ENCODE measurements at regions not wholly inside any gene's neighbourhood (a gene's known extent, or its start where the extent isn't known, plus 50 kb on each side); places are given as distances from the start of the nearest gene placed in this dataset.
"Not testable (repeated sequence)": the region's sequence is repeated elsewhere in the genome, so short reads cannot be mapped to it uniquely, and the experiment has no call there.

DNA sequence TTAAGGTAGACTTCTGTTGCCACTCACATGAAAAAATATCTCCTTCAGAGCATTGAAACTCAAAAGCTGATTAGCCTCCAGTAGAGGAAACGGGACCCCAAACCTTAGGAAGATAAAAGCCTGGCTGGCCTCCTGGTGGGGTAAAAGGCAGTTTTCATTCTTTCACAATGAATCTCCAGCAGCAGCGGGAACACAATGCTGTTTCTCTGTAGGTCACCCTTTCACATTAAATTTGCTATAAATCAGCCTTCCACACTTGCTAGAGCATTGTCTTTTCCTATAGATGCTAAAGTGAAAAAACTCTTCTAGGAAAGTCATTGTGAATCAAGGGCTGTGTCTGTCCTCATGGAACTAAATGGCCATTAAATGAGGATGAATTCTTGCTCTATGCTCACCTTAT, 207.3 kb upstream of the MAGEB2 start:
- DNase-seq (ENCODE audit: extremely low spot score, insufficient read length, low read depth), result no peak
- FAIRE-seq, result no peak

DNA sequence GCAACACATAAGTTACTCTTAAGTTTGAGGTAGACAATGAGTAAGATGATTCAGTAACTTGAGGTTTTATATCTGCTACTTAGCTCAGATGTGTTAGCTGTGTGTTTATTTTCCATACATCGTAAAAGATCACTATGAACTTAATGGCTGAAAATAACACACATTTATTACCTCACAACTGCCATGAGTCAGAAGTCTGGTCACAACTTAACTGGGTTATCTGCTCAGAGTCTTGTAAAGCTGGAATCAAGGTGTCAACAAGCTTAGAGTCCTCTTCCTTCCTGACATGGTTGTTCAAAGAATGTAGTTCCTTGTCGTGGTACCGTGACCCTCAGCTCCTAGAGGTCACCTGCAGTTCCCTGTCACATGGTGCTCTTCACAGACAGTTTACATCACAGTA, 204.9 kb upstream of the MAGEB2 start:
- FAIRE-seq (no peak), DNase-seq (ENCODE audit: extremely low spot score, insufficient read length, low read depth) (no peak)

DNA sequence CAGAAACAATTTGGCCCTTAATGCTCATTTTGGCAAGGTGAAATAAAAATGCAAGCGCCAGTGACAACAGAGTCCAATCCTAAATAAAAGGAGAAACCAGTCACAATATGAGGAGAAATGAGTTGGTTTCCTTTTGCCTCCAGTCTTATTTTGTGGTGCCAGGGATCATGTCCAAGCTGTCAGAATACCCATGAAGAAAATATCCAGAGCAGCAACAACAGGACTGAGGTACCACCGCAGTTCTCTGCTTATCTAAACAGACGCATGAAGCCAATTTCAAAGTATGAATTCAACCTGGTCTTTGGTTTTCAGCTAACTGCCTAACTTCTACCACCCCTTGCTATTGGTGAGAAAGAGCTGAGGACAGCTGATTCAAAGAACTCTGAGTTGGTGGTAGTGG, 199.9 kb upstream of the MAGEB2 start:
- FAIRE-seq, result no peak
- DNase-seq (ENCODE audit: extremely low spot score, insufficient read length, low read depth), result no peak

DNA sequence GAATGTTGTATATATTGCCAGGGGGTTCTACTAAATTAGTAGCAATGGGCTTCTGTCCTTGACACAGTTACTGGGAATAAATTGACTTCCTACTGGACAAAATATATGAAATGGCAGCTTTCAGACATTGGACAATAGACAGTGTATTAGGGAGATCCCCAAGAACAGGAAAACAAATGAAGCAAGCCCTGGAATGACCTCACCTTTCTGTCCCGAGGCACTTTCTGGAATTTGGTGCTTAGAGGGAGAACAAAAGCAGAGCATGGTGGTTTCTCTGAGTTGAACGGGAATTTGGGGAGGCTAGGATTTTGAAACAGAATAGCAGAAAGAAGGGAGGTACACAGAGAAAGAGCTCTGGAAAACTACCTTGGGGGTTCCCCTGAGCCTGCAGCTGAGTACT, 187.7 kb upstream of the MAGEB2 start:
- FAIRE-seq, result no peak
- DNase-seq (ENCODE audit: extremely low spot score, insufficient read length, low read depth), result no peak

DNA sequence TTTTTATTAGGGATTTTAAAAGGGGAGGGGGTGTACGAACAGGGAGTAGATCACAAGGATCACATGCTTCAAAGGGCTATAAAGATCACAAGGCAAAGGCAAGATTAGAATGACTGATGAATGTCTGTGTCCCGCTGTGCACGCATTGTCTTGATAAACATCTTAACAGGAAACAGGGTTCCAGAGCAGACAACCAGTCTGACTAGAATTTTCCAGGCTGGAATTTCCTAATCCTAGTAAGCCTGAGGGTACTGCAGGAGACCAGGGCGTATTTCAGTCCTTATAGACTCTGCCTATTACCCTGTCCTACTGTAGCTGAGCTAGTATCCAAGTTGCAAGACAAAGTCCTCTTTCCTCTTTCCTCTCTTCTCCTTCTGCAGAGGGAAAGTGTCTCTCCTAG, 179.0 kb upstream of the MAGEB2 start:
- not testable (repeated sequence) for DNase-seq (ENCODE audit: extremely low spot score, insufficient read length, low read depth); FAIRE-seq

DNA sequence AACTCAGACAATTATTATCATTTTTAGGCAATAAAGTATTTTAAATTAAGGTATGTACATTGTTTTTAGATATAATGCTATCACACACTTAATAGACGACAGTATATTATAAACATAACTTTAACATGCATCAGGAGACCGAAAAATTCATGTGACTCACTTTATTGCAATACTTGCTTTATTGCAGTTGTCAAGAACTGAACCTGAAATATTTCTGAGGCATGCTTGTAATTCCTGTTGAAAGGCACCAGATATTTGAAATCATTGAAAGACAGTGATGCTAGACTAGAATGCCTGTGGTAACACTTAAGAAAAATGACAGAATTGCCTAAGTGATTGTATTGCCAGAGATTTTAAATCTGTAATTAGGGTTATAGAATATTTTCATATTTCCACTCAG, 175.6 kb upstream of the MAGEB2 start:
- DNase-seq (ENCODE audit: extremely low spot score, insufficient read length, low read depth) (no peak), FAIRE-seq (no peak)

DNA sequence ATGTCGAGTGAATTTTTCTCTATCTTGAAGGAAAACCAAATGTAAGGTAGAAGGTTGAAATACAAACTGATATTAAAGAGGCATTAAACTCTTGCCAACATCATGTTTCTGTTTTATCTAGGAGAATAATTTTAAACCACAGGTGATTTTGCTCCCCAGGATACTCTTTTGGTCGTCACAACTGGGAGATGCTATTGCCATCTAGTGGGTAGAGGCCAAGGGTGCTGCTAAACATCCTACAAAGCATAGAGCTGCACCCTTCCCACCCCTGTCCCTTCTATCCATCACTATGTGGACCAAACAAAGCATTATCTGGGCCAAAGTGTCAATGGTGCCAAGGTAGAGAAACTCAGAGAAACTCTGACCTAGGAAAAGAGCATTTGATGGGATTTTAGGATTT, 154.6 kb upstream of the MAGEB2 start:
- peak; percentile 80 for FAIRE-seq
- no peak for DNase-seq (ENCODE audit: extremely low spot score, insufficient read length, low read depth)

DNA sequence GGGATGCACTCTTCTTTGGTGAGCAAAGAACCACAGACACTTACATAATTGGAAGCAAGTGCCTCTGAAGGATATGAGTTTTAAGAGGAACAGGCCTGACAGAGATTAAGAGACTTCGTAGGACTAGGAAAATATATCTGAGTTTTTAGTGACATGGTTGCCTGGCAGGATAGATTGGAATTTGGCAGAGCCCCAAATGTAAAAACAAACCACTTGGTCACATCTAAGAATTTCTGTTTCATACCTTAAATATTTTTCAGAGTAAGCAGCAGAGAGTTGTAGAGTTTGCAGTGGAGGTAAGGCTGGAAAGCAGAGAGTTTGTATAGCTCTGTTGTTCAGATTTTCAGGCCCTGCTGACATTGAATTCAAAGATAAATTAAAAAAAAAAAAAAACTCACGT, 150.1 kb upstream of the MAGEB2 start:
- DNase-seq (ENCODE audit: extremely low spot score, insufficient read length, low read depth) (no peak), FAIRE-seq (no peak)

DNA sequence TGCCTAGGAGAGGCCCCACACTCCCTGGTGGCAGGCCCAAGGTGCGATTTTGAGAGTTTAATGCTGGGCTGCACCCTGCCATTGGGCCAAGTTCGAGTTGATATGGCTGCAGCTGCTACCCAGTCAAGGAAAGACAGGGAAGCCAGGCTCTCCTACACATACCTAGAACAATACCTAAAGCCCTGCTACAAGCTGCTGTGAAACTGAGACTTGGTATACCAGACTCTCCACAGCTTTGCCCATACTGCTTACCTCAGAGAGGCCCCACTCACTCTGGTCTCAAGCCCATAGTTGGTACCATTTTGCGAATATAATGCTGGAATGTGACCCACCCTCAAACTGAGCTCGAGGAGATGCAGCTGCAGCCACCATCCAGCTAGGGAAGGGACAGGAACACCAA, 147.7 kb upstream of the MAGEB2 start:
- DNase-seq (ENCODE audit: extremely low spot score, insufficient read length, low read depth) (no peak), FAIRE-seq (no peak)

DNA sequence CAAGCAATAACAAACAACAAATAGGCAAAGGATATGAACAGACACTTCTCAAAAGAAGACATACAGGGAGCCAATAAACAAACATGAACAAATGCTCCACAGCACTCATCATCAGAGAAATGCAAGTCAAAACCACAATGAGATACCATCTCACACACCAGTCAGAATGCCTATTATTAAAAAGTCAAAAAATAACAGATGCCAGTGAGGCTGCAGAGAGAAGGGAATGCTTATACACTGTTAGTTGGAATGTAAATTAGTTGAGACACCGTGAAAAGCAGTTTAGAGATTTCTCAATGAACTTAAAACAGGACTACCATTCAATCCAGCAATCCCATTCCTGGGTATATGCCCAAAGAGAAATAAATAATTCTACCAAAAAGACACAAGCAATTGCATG, 129.8 kb upstream of the MAGEB2 start:
- DNase-seq (ENCODE audit: extremely low spot score, insufficient read length, low read depth) (no peak), FAIRE-seq (no peak)

DNA sequence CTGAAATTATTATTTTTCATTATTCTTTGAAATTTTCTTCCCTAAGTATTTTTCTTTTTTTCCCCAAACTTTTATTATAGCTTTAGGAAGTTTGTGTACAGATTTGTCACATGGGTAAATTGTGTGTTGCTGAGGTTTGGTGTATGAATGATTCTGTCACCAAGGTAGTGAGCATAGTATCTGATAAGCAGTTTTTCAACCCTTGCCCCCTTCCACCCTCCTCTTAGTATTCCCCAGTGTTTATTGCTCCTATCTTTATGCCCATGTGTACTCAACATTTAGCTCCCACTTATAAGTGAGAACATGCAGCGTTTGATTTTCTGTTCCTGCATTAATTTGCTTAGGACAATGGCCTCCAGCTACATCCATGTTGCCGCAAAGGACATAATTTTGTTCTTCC, 103.9 kb upstream of the MAGEB2 start:
- DNase-seq (ENCODE audit: extremely low spot score, insufficient read length, low read depth), result no peak
- no peak for FAIRE-seq

DNA sequence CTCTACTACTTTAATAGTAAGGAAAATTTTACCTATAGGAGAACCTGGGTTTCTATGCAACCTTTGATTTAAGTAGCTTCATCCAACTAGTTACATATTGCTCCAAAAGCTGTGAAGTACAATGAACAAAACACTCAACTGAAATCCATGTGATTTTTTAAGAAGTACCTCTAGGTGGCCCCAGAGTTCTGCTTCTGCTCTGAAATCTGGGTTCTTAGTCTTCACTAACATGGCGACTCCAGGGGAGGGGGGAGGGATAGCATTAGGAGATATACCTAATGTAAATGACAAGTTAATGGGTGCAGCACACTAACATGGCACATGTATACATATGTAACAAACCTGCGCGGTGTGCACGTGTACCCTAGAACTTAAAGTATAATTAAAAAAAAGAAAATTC, 73.4 kb upstream of the MAGEB2 start:
- DNase-seq (ENCODE audit: extremely low spot score, insufficient read length, low read depth) (no peak), FAIRE-seq (peak; percentile 53)

DNA sequence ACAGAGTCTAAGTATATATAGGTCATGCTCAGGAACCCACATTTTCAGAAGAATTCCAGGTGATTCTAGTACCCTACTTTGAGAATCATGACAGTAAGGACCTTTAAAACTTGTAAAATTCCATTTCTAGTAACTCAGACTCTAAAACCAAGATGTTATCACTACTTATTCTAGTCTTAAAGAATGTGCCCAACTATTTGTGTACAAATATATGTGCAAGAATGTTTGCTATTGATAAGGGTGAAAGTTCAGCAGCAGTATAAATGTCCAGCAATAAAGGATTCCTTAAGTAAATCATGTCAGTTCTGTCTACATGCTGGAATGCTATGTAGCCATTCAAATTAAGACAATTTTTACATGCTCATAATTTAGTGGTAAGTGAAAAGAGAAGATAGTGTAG, 71.1 kb upstream of the MAGEB2 start:
- DNase-seq (ENCODE audit: extremely low spot score, insufficient read length, low read depth), result no peak
- FAIRE-seq, result no peak

DNA sequence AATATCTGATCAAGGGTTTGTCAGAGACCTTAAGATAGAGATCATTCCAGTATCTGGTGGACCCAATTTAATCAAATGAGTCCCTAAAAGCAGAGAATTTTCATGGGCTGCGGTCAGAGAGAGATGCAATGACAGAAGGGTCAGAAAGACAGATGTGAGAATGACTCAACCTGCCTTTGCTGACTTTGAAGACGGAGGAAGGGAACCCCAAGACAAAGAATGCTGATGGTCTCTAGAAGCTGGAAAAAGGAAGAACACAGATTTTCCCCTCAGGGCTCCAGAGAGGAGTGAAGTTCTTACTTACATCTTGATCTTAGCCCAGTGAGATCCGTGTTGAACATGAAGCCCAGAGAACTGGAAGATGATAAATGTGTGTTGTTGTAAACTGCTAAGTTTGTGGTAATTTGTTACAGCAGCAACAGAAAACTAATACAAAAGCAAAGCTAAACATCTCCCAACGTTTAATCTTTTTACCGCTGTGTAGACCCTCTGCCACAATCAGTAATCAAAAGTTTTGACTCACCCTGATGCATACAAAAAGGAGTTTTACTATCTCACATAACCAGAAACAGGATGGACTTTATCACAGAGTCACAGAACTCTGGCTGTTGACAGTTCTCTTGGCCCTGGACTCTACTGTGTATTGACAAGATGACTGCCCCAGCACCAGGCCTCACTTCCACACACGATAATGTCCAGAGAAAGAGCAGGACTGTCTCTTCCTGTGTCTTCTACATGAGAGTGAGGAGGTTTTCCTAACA, 70.2 kb upstream of the MAGEB2 start:
- DNase-seq (ENCODE audit: extremely low spot score, insufficient read length, low read depth), result no peak
- FAIRE-seq, result no peak

DNA sequence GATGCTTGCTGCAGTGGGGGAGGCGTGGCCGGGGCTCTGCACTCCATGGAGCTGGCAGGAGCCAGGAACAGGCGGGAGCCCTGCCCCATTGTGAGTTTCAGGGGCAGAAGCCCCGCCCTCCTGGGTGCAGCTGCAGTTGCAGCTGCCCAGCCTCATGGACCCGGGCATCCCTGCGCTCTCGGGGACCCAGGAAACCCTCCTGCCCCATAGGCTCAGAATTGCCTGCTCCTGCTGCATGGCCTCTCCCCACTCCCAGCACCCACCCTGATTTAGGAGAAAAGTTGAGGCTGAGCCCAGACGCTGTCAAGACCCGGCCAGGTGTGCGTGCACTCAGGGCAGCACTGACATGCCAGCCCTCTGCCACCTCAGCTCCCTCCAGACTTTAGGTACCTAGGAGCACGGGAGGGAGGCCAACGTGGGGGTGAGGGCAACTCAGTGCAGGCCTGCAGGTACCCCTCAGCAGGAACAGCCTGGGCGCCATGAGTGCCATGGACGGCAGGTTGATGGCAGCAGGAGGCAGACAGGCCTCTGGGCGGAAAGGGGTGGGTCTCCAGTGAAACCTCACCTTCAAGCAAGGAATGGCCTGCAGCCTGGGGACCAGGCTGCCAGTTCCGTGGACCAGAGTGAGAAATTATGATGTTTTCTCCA, 67.2 kb upstream of the MAGEB2 start:
- FAIRE-seq (no peak), DNase-seq (ENCODE audit: extremely low spot score, insufficient read length, low read depth) (no peak)

DNA sequence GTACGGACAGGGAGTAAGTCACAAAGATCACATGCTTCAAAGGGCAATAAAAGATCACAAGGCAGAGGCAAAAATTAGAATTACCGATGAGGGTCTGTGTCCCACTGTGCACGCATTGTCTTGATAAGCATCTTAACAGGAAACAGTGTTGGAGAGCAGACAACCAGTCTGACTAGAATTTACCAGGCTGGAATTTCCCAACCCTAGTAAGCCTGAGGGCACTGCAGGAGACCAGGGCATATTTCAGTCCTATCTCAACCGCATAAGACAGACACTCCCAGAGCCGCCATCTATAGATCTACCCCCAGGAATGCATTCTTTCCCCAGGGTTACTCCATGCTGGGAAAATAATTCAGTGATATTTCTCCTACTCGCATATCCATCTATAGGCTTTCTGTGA, 66.2 kb upstream of the MAGEB2 start:
- not testable (repeated sequence) for DNase-seq (ENCODE audit: extremely low spot score, insufficient read length, low read depth); FAIRE-seq

DNA sequence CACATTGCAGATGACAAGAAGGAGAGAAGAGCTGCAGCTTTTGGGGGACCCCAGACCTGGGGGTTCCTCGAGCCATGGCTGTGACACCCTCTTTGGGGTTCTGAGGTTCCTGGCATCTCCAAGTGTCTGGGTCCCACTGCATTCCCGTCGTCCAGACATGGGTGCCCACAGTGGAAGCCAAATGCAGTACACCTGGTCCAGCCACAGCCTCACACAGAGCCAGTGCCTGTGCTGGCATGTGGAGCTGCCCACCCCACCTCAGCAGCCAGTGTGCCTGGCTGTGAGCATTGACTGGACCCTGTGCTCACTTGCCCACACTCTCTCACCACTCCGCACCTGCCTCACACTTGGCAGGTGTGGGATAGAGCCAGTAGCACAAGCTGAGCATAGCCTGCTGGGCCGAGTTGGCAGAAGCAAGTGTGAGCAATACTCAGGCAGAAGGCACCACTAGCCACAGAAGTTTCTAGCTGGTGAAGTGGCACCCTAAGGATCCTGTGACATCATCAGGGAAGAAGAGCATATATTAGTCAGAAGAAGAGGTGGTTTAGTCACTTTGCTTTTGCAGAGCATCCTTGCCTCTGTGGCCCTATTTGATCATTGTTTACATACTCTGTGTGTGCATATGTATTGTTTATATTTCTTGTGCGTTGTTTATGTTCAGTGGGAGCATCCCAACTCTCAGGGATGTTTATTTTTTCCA, 65.0 kb upstream of the MAGEB2 start:
- DNase-seq (ENCODE audit: extremely low spot score, insufficient read length, low read depth) (no peak), FAIRE-seq (no peak)

DNA sequence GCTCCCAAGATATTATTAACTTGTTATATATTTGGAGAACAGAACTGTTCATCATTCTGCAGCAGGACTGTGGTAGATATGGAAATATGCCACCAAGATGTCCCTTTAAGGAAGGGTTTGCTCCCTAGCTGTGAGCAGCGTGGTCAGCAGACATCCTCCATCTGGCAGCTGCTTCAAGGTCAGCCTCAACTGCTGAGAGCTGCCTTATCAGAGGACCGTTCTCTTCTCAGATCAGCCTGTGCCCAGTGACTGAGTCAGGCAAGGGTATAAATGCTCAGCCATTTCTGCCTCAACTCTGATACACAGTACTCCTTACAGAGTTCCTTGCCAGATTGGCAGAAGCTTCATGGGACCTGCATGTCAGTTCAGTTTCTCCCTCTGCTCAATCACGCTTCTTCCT, 63.4 kb upstream of the MAGEB2 start:
- FAIRE-seq, result no peak
- DNase-seq (ENCODE audit: extremely low spot score, insufficient read length, low read depth), result no peak

DNA sequence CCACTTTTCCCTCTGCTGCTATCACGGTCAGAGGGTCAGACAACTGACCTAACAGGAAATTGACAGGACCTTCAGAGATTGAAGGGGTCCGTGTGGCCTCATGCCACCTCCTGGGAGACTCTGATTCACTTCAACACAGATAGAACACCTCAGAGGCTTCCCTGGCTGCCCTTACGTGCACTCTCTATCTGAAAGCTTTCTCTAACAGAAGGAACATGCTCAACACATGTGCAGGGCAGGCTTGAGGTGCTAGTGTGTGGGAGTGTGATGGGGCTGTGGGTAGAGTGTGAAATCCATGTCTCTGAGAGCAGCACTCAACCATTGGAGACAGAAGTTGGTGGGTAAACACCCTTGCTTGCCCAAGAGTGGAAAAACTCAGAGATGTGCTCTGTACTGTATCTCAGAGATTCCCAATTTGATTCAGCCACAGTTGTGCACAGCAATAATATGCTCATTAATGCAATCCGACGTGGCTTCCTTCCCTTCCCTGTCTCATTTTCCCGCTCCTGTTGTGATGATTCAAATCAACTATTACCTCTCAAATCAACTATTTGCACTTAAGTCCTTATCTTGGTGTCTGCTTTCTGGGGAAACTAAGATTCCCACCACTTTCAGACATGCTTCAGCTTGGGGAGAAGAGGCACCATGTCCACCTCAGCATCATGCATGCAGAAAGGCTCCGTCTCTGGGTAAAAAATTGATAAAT, 62.0 kb upstream of the MAGEB2 start:
- FAIRE-seq (no peak), DNase-seq (ENCODE audit: extremely low spot score, insufficient read length, low read depth) (no peak)

DNA sequence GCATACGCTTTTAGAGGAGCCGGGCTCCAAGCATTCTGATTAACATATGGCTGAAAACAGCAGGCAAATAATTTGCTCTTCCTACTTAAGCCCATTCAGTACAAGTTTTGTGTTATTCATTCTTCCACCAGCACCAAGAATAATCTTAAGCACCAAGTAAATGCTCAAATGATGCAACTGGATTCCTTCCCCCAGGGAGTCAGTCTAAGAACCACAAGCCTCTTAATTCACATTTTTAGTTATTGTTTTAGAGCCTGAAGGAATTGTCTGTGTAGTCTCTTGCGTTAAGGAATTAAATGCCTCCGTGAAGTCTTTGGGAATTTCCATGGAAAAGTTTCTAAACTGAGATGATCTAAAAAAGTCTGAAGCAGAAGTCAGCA, 61.5 kb upstream of the MAGEB2 start:
- no peak for FAIRE-seq
- no peak for DNase-seq (ENCODE audit: extremely low spot score, insufficient read length, low read depth)

DNA sequence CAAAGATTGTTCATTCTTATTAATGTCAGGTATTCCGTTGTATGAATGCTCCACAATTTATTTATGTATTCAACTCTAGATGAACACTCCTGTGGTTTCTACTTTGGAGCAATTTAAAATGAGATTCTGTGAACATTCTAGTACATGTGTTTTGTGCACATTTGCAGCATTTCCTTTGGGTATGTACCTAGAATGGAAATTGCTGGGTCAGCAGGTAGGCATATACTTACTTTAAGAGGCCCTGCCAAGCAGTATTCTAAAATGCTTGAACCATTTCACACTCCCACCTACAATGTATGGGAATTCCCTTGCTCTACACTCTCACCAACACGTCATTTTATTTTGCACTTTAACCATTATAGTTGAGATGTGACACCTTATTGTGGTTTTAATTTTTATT, 59.4 kb upstream of the MAGEB2 start:
- FAIRE-seq, result no peak

More for the DNA sequence above, 59.4 kb upstream of the MAGEB2 start:
- DNase-seq (ENCODE audit: extremely low spot score, insufficient read length, low read depth), result no peak
